Brain microvascular endothelial cell (primary cell): ENCODE measurements at regions not wholly inside any gene's neighbourhood (a gene's known extent, or its start where the extent isn't known, plus 50 kb on each side); places are given as distances from the start of the nearest gene placed in this dataset.

Experiments
- DNase-seq: peaks from one replicate; pipeline ENCODE4 v3.0.0-alpha.2; 2020
- H3K27ac ChIP-seq: fragments of 250-450 bp; sonication (Bioruptor Pico); 2 replicates; pipeline ENCODE4 v1.5.1; 2020; ENCODE audit warnings: mild to moderate bottlenecking, moderate library complexity
- H3K27me3 ChIP-seq: fragments of 250-450 bp; sonication (Bioruptor Pico); replicated peaks from 2 replicates; pipeline ENCODE4 v1.5.1; 2020; ENCODE audit warnings: mild to moderate bottlenecking
- H3K36me3 ChIP-seq: fragments of 250-450 bp; sonication (Bioruptor Pico); replicated peaks from 2 replicates; pipeline ENCODE4 v1.5.1; 2020; ENCODE audit warnings: mild to moderate bottlenecking
- H3K4me3 ChIP-seq: 2 replicates; pipeline ENCODE4 v1.5.1; 2011; ENCODE audit warnings: low read depth, mild to moderate bottlenecking, control low read depth, low read length, moderate library complexity
- CTCF ChIP-seq: IDR thresholded peaks from 2 replicates; pipeline ENCODE4 v1.5.1; 2011; ENCODE audit warnings: low read depth, mild to moderate bottlenecking, moderate library complexity, low read length, control low read depth, inconsistent platforms; ENCODE audit errors: missing control alignments
- in situ Hi-C: cut with HindIII; loops from 2 replicates; pipeline ENCODE4 v1.10.0; 2017; ENCODE audit warnings: low sequenced_read_pairs, low pct_ligation_motif_present

DNA sequence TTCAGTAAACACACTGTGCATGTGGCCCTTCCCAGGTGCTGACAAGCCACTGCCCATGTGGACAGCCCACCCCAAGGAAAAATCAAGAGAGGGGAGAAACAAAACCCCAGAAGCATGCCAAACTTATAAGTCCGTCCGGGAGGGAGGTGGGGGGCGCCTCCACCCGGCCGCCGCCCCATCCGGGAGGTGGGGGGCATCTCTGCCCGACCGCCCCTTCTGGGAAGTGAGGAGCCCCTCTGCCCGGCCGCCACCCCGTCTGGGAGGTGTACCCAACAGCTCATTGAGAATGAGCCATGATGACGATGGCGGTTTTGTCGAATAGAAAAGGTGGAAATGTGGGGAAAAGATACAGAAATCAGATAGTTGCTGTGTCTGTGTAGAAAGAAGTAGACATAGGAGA, 53.8 kb upstream of the C2CD4B start:
- no peaks in the 10 kb centered on the region for H3K27me3 ChIP-seq
- in situ Hi-C loops = no loop called here
- no peak overlapping the region for H3K4me3 ChIP-seq
- no peak for TF ChIP-seq CTCF
- no peak for DNase-seq
- H3K27ac ChIP-seq = no peak overlapping the region
- H3K36me3 ChIP-seq = no peaks in the 10 kb centered on the region

- no peak for DNase-seq
- Histone ChIP-seq H3K27ac (no peak overlapping the region), H3K36me3 (no peaks in the 10 kb centered on the region), H3K4me3 (no peak overlapping the region), H3K27me3 (no peaks in the 10 kb centered on the region)
- no peak for TF ChIP-seq CTCF
- in situ Hi-C loops = no loop called here
These were observed 54.7 kb upstream of the C2CD4B start for GRCh38 chr15:62219799-62220198.

- Histone ChIP-seq H3K36me3 (no peaks in the 10 kb centered on the region), H3K27ac (no peak overlapping the region), H3K4me3 (no peak overlapping the region), H3K27me3 (no peaks in the 10 kb centered on the region)
- TF ChIP-seq CTCF = no peak
- in situ Hi-C loops = no loop called here
- DNase-seq = no peak
These were observed 57.9 kb upstream of the C2CD4B start for GRCh38 chr15:62223020-62223419.

- Histone ChIP-seq H3K27me3 (no peaks in the 10 kb centered on the region), H3K36me3 (no peaks in the 10 kb centered on the region), H3K4me3 (no peak overlapping the region), H3K27ac (no peak overlapping the region)
- TF ChIP-seq CTCF = no peak
- in situ Hi-C loops = no loop called here
- DNase-seq = no peak
These were observed 63.5 kb upstream of the C2CD4B start for GRCh38 chr15:62228604-62229003.

GRCh38 chr15:62231856-62232255, 66.8 kb upstream of the C2CD4B start:
- Histone ChIP-seq H3K27me3 (no peaks in the 10 kb centered on the region), H3K4me3 (no peak overlapping the region), H3K27ac (no peak overlapping the region), H3K36me3 (no peaks in the 10 kb centered on the region)
- in situ Hi-C loops = no loop called here
- no peak for TF ChIP-seq CTCF
- DNase-seq = no peak
